Transverse colon (tissue), 4 donors: ENCODE measurements at regions not wholly inside any gene's neighbourhood (a gene's known extent, or its start where the extent isn't known, plus 50 kb on each side); places are given as distances from the start of the nearest gene placed in this dataset.
A peak's percentile ranks its signal among the peaks of the same experiment; 100 is the strongest.

Experiments
- DNase-seq: peaks from one replicate; pipeline ENCODE4 v3.0.0-alpha.2; 2019
- H3K27ac ChIP-seq, 4 donors: fragments of 200-600 bp; sonication (generic); 2 replicates each; pipeline ENCODE4 v1.5.1; 2016 to 2018; ENCODE audit warnings: inconsistent platforms in 4 of 4
- H3K27me3 ChIP-seq: fragments of 200-600 bp; sonication (generic); 2 replicates; pipeline ENCODE4 v1.5.1; 2017; ENCODE audit warnings: inconsistent platforms
- H3K36me3 ChIP-seq, 4 donors: fragments of 200-600 bp; sonication (generic); 2 replicates each; pipeline ENCODE4 v1.5.1; 2017 to 2019; ENCODE audit warnings: inconsistent platforms in 4 of 4
- H3K4me1 ChIP-seq, 4 donors: fragments of 200-600 bp; sonication (generic); 2 replicates each; pipeline ENCODE4 v1.5.1; 2017 to 2020; ENCODE audit warnings: inconsistent platforms in 4 of 4
- H3K4me3 ChIP-seq, 4 donors: fragments of 200-600 bp; sonication (generic); 1 replicate in 1 of 4; 2 replicates in 3 of 4; pipeline versions ENCODE4 v1.5.1 to v1.6.1; 2017 to 2019; ENCODE audit warnings: inconsistent platforms in 4 of 4
- H3K9me3 ChIP-seq, 2 donors: fragments of 200-600 bp; sonication (generic); 2 replicates each; pipeline ENCODE4 v1.5.1; 2017 to 2019; ENCODE audit warnings: inconsistent platforms in 2 of 2
- EP300 ChIP-seq: sonication (generic); formaldehyde crosslinking; IDR thresholded peaks from one replicate; pipeline ENCODE4 v1.6.1; 2017; ENCODE audit warnings: antibody characterized with exemption, low read depth
- POLR2A ChIP-seq: fragments of 450-650 bp; IDR thresholded peaks from one replicate; pipeline ENCODE4 v1.6.1; 2016; ENCODE audit warnings: antibody characterized with exemption, mild to moderate bottlenecking, moderate library complexity
- POLR2AphosphoS5 ChIP-seq, 3 donors: sonication (generic); formaldehyde crosslinking; IDR thresholded peaks; one replicate each; pipeline ENCODE4 v1.6.1; 2016; ENCODE audit warnings: antibody characterized with exemption in 3 of 3
- WGBS, 2 donors: methylation state at CpG; one replicate each; pipeline ENCODE4 v1.1.5; 2018; ENCODE audit warnings: low coverage in 1 of 2; 5-methylcytosine and 5-hydroxymethylcytosine counted together
- in situ Hi-C, 4 donors: fragments of 200-750 bp; cut with MboI; loops; one replicate each; pipeline versions ENCODE4 v1.15.0 to v1.15.1; 2017; ENCODE audit warnings: low sequenced_read_pairs in 3 of 4, low pct_ligation_motif_present in 1 of 4, low pct_unique_long_range_greater_than_20kb in 1 of 4
- intact Hi-C: fragments of 100-400 bp; cut with DNase I; formaldehyde crosslinking; loops from one replicate; pipeline ENCODE4 v1.15.1; 2023; ENCODE audit warnings: low total_unique reads
- TF ChIP-seq, protein P1 (sequence below), 5 experiments: fragments of 200-600 bp in 3 of 5; fragments of 450-650 bp in 2 of 5; sonication (generic) in 3 of 5; IDR thresholded peaks; 1 replicate in 2 of 5; 2 replicates in 3 of 5; pipeline ENCODE4 v1.5.1; 2016 to 2017; ENCODE audit warnings: antibody characterized with exemption in 5 of 5, inconsistent platforms in 3 of 5, mild to moderate bottlenecking in 2 of 5, moderate library complexity in 1 of 5

GRCh38 chr15:62392376-62392775 lies 227.3 kb upstream of the C2CD4B start:
- H3K36me3 ChIP-seq: no peaks in the 10 kb centered on the region
- H3K4me3 ChIP-seq: peak overlapping the region in 3 of 4 donors; percentile 71 to 98 (median 81)
- intact Hi-C loops (loop anchor here (10.0 kb wide), 1 partner anchor 82 kb away; no protein-coding TSS in a partner anchor), in situ Hi-C loops (loop anchor here in 1 of 4 donors (25.0 kb wide), 1 partner anchor 270 kb away; no protein-coding TSS in a partner anchor)
- H3K27me3 ChIP-seq: no peaks in the 10 kb centered on the region
- TF ChIP-seq, protein P1, sequence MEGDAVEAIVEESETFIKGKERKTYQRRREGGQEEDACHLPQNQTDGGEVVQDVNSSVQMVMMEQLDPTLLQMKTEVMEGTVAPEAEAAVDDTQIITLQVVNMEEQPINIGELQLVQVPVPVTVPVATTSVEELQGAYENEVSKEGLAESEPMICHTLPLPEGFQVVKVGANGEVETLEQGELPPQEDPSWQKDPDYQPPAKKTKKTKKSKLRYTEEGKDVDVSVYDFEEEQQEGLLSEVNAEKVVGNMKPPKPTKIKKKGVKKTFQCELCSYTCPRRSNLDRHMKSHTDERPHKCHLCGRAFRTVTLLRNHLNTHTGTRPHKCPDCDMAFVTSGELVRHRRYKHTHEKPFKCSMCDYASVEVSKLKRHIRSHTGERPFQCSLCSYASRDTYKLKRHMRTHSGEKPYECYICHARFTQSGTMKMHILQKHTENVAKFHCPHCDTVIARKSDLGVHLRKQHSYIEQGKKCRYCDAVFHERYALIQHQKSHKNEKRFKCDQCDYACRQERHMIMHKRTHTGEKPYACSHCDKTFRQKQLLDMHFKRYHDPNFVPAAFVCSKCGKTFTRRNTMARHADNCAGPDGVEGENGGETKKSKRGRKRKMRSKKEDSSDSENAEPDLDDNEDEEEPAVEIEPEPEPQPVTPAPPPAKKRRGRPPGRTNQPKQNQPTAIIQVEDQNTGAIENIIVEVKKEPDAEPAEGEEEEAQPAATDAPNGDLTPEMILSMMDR (IDR thresholded peaks at IDR 0.05): no peak
- H3K9me3 ChIP-seq: no peaks in the 10 kb centered on the region
- DNase-seq: peak; percentile 23
- peak overlapping the region; percentile 80 to 88 (median 88) for H3K27ac ChIP-seq
- H3K4me1 ChIP-seq: peaks cover 5 to 17% (median 12%) of the 10 kb centered on the region in 4 donors
- 19 to 59% methylated on average over 3 to 10 of the region's 10 CpGs for WGBS, 2 donors

GRCh38 chr15:62393196-62393595 lies 228.1 kb upstream of the C2CD4B start:
- Histone ChIP-seq H3K27me3 (no peaks in the 10 kb centered on the region), H3K9me3 (no peaks in the 10 kb centered on the region), H3K4me3 (no peak overlapping the region), H3K27ac (no peak overlapping the region), H3K4me1 (peaks cover 5 to 17% (median 12%) of the 10 kb centered on the region in 4 donors), H3K36me3 (no peaks in the 10 kb centered on the region)
- in situ Hi-C loops: loop anchor here in 1 of 4 donors (25.0 kb wide), 1 partner anchor 269 kb away; no protein-coding TSS in a partner anchor
- no peak for DNase-seq
- intact Hi-C loops: loop anchor here (10.0 kb wide), 1 partner anchor 82 kb away; no protein-coding TSS in a partner anchor
- TF ChIP-seq POLR2A: no peak
- TF ChIP-seq EP300: no peak
- no peak for TF ChIP-seq POLR2AphosphoS5 (IDR thresholded peaks at IDR 0.05)
- TF ChIP-seq, protein P1 (IDR thresholded peaks at IDR 0.05): no peak
- WGBS, 2 donors: 87 to 88% methylated on average over 4 of the region's 4 CpGs

DNA sequence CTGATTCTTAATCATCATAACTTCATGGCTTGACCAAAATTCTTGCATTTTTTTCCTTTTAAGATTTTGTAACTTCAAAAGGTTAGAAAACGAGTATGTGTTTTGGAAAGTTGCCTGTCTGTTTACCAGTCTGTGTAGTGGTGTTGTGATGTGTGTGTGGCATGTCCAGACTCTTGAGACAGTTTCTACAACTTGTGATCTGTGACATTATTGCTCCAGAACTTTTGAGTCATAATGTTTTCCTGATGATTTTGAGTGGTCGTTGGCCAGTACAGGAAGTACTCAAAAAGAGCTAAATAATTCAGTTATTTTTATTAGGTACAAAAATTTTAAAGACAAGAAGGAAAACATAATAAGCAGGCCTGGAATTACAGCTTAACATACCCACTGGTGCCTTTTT lies 229.0 kb upstream of the C2CD4B start:
- no peaks in the 10 kb centered on the region for H3K36me3 ChIP-seq
- intact Hi-C loops (loop anchor here (10.0 kb wide), 1 partner anchor 81 kb away; no protein-coding TSS in a partner anchor), in situ Hi-C loops (loop anchor here in 1 of 4 donors (25.0 kb wide), 1 partner anchor 268 kb away; no protein-coding TSS in a partner anchor)
- H3K4me1 ChIP-seq: peaks cover 5 to 17% (median 12%) of the 10 kb centered on the region in 4 donors
- TF ChIP-seq POLR2AphosphoS5 (IDR thresholded peaks at IDR 0.05) (no peak), POLR2A (no peak), EP300 (no peak)
- TF ChIP-seq, protein P1 (IDR thresholded peaks at IDR 0.05): no peak
- no peaks in the 10 kb centered on the region for H3K27me3 ChIP-seq
- H3K27ac ChIP-seq: no peak overlapping the region
- no peak for DNase-seq
- no peaks in the 10 kb centered on the region for H3K9me3 ChIP-seq
- H3K4me3 ChIP-seq: no peak overlapping the region
- 34 to 44% methylated on average over 2 of the region's 2 CpGs for WGBS, 2 donors

DNA sequence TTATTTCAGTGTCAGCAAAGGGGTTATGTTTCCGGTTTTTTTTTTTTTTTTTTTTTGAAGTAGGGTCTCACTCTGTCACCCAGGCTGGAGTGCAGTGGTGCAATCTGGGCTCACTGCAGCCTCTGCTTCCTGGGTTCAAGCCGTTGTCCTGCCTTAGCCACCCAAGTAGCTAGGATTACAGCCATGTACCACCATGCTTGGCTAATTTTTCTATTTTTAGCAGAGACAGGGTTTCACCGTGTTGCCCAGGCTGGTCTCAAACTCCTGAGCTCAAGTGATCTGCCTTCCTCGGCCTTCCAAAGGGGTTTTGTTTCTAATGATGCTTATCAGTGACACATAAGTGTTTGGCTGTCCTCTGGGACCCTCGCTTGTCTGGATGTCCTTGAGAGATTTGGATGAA lies 235.7 kb upstream of the C2CD4B start:
- in situ Hi-C loops: no loop called here
- 70 to 73% methylated on average over 3 to 5 of the region's 5 CpGs for WGBS, 2 donors
- Histone ChIP-seq H3K27me3 (no peaks in the 10 kb centered on the region), H3K36me3 (no peaks in the 10 kb centered on the region), H3K27ac (no peak overlapping the region), H3K9me3 (no peaks in the 10 kb centered on the region), H3K4me3 (no peak overlapping the region), H3K4me1 (peaks cover 0 to 11% (median 8%) of the 10 kb centered on the region in 4 donors)
- intact Hi-C loops: no loop called here
- no peak for DNase-seq
- TF ChIP-seq, protein P1 (IDR thresholded peaks at IDR 0.05): no peak
- no peak for TF ChIP-seq EP300
- TF ChIP-seq POLR2A: no peak
- TF ChIP-seq POLR2AphosphoS5 (IDR thresholded peaks at IDR 0.05): no peak
